ENCODE measurements at regions not wholly inside any gene's neighbourhood (a gene's known extent, or its start where the extent isn't known, plus 50 kb on each side); places are given as distances from the start of the nearest gene placed in this dataset.

DNA sequence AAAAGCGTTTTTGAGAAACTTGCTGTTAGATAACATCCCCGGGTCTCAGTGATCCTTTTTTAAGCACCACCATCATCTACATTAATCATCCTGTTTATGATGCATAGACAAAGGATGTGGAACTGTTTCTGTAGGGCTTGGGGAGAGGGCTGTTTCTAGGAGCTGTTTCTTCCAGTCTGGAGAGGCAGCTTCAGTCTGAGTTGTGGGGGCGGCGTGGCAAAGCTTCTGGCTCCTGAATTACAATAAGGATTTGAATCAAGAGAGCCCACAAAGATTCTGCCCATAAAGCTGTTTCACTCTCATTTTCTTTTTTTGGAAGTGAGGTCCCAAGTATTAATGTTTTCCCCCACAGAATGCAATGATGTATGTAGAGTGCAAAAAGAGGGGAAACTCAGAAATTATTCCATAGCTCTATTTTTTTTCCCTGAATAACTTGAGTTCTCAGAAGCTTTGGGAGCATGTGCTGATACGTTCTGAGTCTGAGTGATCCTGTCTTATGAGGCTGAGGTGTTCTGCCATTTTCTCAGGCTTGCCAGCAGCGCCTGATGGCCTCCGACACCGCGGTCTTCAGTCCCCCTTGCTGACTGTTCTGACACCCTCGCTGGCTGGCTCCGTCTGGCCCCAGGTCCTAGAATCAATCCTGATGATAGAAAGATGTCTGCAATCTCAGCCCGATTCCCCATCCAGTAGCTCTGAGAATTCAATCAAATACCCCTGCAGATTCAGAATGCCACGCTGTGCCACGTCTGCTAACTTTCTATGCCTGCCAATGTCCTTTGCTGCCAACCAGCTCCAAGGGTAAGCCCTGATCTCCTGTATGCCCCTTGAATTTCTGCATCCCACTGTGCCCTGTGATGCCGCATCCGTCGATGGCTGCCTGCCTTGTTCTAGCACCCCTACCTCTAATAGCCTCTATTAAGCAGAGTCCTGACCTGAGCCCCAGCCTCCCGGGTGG, 92.4 kb upstream of the AKT3 start:
- Histone ChIP-seq H2AFZ (ENCODE audit: insufficient read depth, low read depth, low read length, poor library complexity, severe bottlenecking) (no peak overlapping the region), H4K20me1 (ENCODE audit: insufficient read depth, low read length) (no peaks in the 10 kb centered on the region), H3K4me3 (replicated peaks in 1 of 3; ENCODE audit: low read depth in 2 of 3, low read length in 3 of 3) (no peak overlapping the region), H3K27ac (ENCODE audit: low read depth in 1 of 2, low read length in 2 of 2) (no peak overlapping the region), H3K36me3 (replicated peaks in 1 of 2; ENCODE audit: control insufficient read depth in 1 of 2, insufficient read depth in 2 of 2, low read length in 2 of 2) (no peaks in the 10 kb centered on the region), H3K4me2 (replicated peaks; ENCODE audit: extremely low read depth, low read length, poor library complexity, severe bottlenecking) (no peak overlapping the region), H3K9me3 (replicated peaks in 1 of 2; ENCODE audit: control insufficient read depth in 1 of 2, insufficient read depth in 1 of 2, low read length in 2 of 2) (no peaks in the 10 kb centered on the region), H3K27me3 (ENCODE audit: control insufficient read depth in 2 of 2, insufficient read depth in 2 of 2, low read length in 2 of 2) (no peaks in the 10 kb centered on the region), H3K9ac (ENCODE audit: insufficient read depth, low read length, poor library complexity, severe bottlenecking) (no peak overlapping the region), H3K79me2 (ENCODE audit: insufficient read depth, low read length) (no peaks in the 10 kb centered on the region), H3K4me1 (ENCODE audit: control insufficient read depth in 1 of 2, insufficient read depth in 2 of 2, low read length in 2 of 2) (peaks cover 8 to 9% of the 10 kb centered on the region in 2 donors)
- TF ChIP-seq, protein P1, sequence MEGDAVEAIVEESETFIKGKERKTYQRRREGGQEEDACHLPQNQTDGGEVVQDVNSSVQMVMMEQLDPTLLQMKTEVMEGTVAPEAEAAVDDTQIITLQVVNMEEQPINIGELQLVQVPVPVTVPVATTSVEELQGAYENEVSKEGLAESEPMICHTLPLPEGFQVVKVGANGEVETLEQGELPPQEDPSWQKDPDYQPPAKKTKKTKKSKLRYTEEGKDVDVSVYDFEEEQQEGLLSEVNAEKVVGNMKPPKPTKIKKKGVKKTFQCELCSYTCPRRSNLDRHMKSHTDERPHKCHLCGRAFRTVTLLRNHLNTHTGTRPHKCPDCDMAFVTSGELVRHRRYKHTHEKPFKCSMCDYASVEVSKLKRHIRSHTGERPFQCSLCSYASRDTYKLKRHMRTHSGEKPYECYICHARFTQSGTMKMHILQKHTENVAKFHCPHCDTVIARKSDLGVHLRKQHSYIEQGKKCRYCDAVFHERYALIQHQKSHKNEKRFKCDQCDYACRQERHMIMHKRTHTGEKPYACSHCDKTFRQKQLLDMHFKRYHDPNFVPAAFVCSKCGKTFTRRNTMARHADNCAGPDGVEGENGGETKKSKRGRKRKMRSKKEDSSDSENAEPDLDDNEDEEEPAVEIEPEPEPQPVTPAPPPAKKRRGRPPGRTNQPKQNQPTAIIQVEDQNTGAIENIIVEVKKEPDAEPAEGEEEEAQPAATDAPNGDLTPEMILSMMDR (IDR thresholded peaks at IDR 0.05) = no peak
- no peak for DNase-seq
- intact Hi-C loops (cut with micrococcal nuclease) = no loop called here
- Mint-ChIP-seq H3K27ac (no peak overlapping the region), H3K4me1 (peaks cover 10% of the 10 kb centered on the region), H3K9me3 (no peaks in the 10 kb centered on the region), H3K4me3 (no peak overlapping the region), H3K27me3 (ENCODE audit: low read depth in 3 of 3) (peaks cover 1 to 6% (median 5%) of the 10 kb centered on the region in 3 donors), H3K36me3 (no peaks in the 10 kb centered on the region)
- 96% methylated on average over 14 of the region's 18 CpGs for WGBS (ENCODE audit: insufficient coverage)

DNA sequence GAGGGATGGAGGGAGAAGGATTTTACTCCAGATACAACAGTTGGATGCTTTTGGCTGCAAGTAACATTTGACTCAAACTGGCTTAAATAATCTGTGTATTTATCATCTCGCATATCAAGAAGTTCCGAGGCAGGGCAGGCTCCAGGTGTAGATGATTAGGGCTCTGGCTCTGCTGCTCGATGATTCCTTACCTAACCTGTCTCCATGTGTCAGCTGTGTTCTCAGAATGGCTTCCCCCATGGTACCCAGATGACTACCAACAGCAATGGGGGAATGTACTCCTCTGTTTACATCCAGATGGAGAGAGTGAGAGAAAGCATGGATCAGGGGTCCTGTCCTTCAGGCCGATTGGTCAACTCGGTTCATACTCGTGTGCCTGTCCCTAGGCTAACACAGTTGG, 90.4 kb upstream of the AKT3 start:
- intact Hi-C loops (cut with micrococcal nuclease) = no loop called here
- no peak overlapping the region for H3K9ac ChIP-seq (ENCODE audit: insufficient read depth, low read length, poor library complexity, severe bottlenecking)
- no peak overlapping the region for H2AFZ ChIP-seq (ENCODE audit: insufficient read depth, low read depth, low read length, poor library complexity, severe bottlenecking)
- no peaks in the 10 kb centered on the region for H3K27me3 ChIP-seq (ENCODE audit: control insufficient read depth in 2 of 2, insufficient read depth in 2 of 2, low read length in 2 of 2)
- H3K4me1 ChIP-seq (ENCODE audit: control insufficient read depth in 1 of 2, insufficient read depth in 2 of 2, low read length in 2 of 2) = peaks cover 8 to 9% of the 10 kb centered on the region in 2 donors
- peaks cover 1 to 6% (median 5%) of the 10 kb centered on the region in 3 donors for H3K27me3 Mint-ChIP-seq (ENCODE audit: low read depth in 3 of 3)
- TF ChIP-seq, protein P1 (IDR thresholded peaks at IDR 0.05) = no peak
- no peaks in the 10 kb centered on the region for H3K9me3 Mint-ChIP-seq
- H3K27ac Mint-ChIP-seq = no peak overlapping the region
- H3K4me3 ChIP-seq (replicated peaks in 1 of 3; ENCODE audit: low read depth in 2 of 3, low read length in 3 of 3) = no peak overlapping the region
- H3K27ac ChIP-seq (ENCODE audit: low read depth in 1 of 2, low read length in 2 of 2) = no peak overlapping the region
- H3K4me3 Mint-ChIP-seq = no peak overlapping the region
- H3K4me2 ChIP-seq (replicated peaks; ENCODE audit: extremely low read depth, low read length, poor library complexity, severe bottlenecking) = no peak overlapping the region
- no peaks in the 10 kb centered on the region for H3K79me2 ChIP-seq (ENCODE audit: insufficient read depth, low read length)
- no peak for DNase-seq
- no peaks in the 10 kb centered on the region for H3K36me3 ChIP-seq (replicated peaks in 1 of 2; ENCODE audit: control insufficient read depth in 1 of 2, insufficient read depth in 2 of 2, low read length in 2 of 2)
- H3K4me1 Mint-ChIP-seq = peaks cover 10% of the 10 kb centered on the region
- H3K36me3 Mint-ChIP-seq = no peaks in the 10 kb centered on the region
- WGBS (ENCODE audit: insufficient coverage) = 100% methylated on average over 1 of the region's 6 CpGs
- H3K9me3 ChIP-seq (replicated peaks in 1 of 2; ENCODE audit: control insufficient read depth in 1 of 2, insufficient read depth in 1 of 2, low read length in 2 of 2) = no peaks in the 10 kb centered on the region
- H4K20me1 ChIP-seq (ENCODE audit: insufficient read depth, low read length) = no peaks in the 10 kb centered on the region

Measured in CD14-positive monocyte (primary cell).